Lung (tissue), 11 donors: ENCODE measurements at regions not wholly inside any gene's neighbourhood (a gene's known extent, or its start where the extent isn't known, plus 50 kb on each side); places are given as distances from the start of the nearest gene placed in this dataset.
A peak's percentile ranks its signal among the peaks of the same experiment; 100 is the strongest.

ENCODE experiments used
- ATAC-seq: fragments of 200-7000 bp; cut with Tn5 transposase; one replicate; pipeline ENCODE4 v1.9.1; 2020; ENCODE audit warnings: moderate number of reproducible peaks; ENCODE audit not compliant: insufficient read depth, low FRiP score
- DNase-seq, 3 donors: peaks; one replicate each; pipeline ENCODE4 v3.0.0-alpha.2; 2013 to 2017
- H3K27ac ChIP-seq, 2 donors: one replicate each; pipeline ENCODE4 v1.5.1; 2013; ENCODE audit warnings: mild to moderate bottlenecking in 2 of 2, moderate library complexity in 2 of 2, control low read depth in 1 of 2, inconsistent platforms in 1 of 2, low read depth in 1 of 2, low read length in 1 of 2
- H3K27me3 ChIP-seq, 3 donors: one replicate each; pipeline ENCODE4 v1.5.1; 2013; ENCODE audit warnings: low read length in 2 of 3; ENCODE audit not compliant: control insufficient read depth in 3 of 3, insufficient read depth in 3 of 3
- H3K36me3 ChIP-seq, 4 donors: one replicate each; pipeline ENCODE4 v1.5.1; 2013; ENCODE audit warnings: low read length in 4 of 4, mild to moderate bottlenecking in 1 of 4, moderate library complexity in 1 of 4; ENCODE audit not compliant: control insufficient read depth in 4 of 4, insufficient read depth in 4 of 4
- H3K4me1 ChIP-seq, 5 donors: one replicate each; pipeline ENCODE4 v1.5.1; 2013; ENCODE audit warnings: low read length in 5 of 5, mild to moderate bottlenecking in 2 of 5, moderate library complexity in 1 of 5; ENCODE audit not compliant: control insufficient read depth in 5 of 5, insufficient read depth in 5 of 5
- H3K4me3 ChIP-seq: one replicate; pipeline ENCODE4 v1.5.1; 2013; ENCODE audit warnings: mild to moderate bottlenecking, control low read depth, moderate library complexity
- H3K9ac ChIP-seq, 2 donors: one replicate each; pipeline ENCODE4 v1.5.1; 2013; ENCODE audit warnings: low read length in 2 of 2, control low read depth in 1 of 2; ENCODE audit not compliant: insufficient read depth in 1 of 2
- H3K9me3 ChIP-seq, 4 donors: one replicate each; pipeline ENCODE4 v1.5.1; 2013; ENCODE audit warnings: low read length in 3 of 4, mild to moderate bottlenecking in 1 of 4, moderate library complexity in 1 of 4; ENCODE audit not compliant: control insufficient read depth in 4 of 4, insufficient read depth in 3 of 4
- WGBS, 2 donors: extraction: QIAGEN DNeasy Blood & Tissue Kit; methylation state at CpG; one replicate each; pipeline ENCODE4 v1.1.7; 2013; 5-methylcytosine and 5-hydroxymethylcytosine counted together
- TF ChIP-seq, protein P1 (sequence below): IDR thresholded peaks from 2 replicates; pipeline ENCODE4 v1.5.1; 2012; ENCODE audit warnings: mild to moderate bottlenecking; ENCODE audit errors: control extremely low read depth, extremely low read depth
- donor health status: control.
- donor health status: control.
- donor health status: Bipolar disorder and iron deficiency.
- donor health status: healthy.
- donor health status: DM: yes; HTN: yes; CAD: no.

- TF ChIP-seq, protein P1, sequence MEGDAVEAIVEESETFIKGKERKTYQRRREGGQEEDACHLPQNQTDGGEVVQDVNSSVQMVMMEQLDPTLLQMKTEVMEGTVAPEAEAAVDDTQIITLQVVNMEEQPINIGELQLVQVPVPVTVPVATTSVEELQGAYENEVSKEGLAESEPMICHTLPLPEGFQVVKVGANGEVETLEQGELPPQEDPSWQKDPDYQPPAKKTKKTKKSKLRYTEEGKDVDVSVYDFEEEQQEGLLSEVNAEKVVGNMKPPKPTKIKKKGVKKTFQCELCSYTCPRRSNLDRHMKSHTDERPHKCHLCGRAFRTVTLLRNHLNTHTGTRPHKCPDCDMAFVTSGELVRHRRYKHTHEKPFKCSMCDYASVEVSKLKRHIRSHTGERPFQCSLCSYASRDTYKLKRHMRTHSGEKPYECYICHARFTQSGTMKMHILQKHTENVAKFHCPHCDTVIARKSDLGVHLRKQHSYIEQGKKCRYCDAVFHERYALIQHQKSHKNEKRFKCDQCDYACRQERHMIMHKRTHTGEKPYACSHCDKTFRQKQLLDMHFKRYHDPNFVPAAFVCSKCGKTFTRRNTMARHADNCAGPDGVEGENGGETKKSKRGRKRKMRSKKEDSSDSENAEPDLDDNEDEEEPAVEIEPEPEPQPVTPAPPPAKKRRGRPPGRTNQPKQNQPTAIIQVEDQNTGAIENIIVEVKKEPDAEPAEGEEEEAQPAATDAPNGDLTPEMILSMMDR: no peak
- Histone ChIP-seq H3K4me3 (no peak overlapping the region), H3K9ac (no peak overlapping the region), H3K36me3 (no peaks in the 10 kb centered on the region), H3K4me1 (peaks cover 0 to 5% (median 0%) of the 10 kb centered on the region in 5 donors), H3K9me3 (no peaks in the 10 kb centered on the region), H3K27ac (no peak overlapping the region), H3K27me3 (peaks cover 0 to 12% (median 0%) of the 10 kb centered on the region in 3 donors)
- DNase-seq (no peak), ATAC-seq (no peak)
- 61 to 77% methylated on average over 7 of the region's 7 CpGs for WGBS, 2 donors
Observed at GRCh38 chr2:60064687-60065389, 488.6 kb downstream of the BCL11A start.

- H3K9ac ChIP-seq: no peak overlapping the region
- 76 to 80% methylated on average over 6 of the region's 6 CpGs for WGBS, 2 donors
- no peak for ATAC-seq
Observed at GRCh38 chr2:60058781-60059180, 494.7 kb downstream of the BCL11A start.

GRCh38 chr2:60054571-60055340, 498.7 kb downstream of the BCL11A start:
- WGBS, 2 donors: 64 to 71% methylated on average over 6 of the region's 6 CpGs
- DNase-seq: no peak
- peak overlapping the region in 1 of 2 donors; percentile 84 for H3K27ac ChIP-seq
- H3K4me1 ChIP-seq: peaks cover 0 to 3% (median 0%) of the 10 kb centered on the region in 5 donors
- H3K9ac ChIP-seq: no peak overlapping the region
- no peaks in the 10 kb centered on the region for H3K36me3 ChIP-seq
- no peaks in the 10 kb centered on the region for H3K27me3 ChIP-seq
- TF ChIP-seq, protein P1: no peak
- peaks cover 0 to 1% (median 0%) of the 10 kb centered on the region in 4 donors for H3K9me3 ChIP-seq
- H3K4me3 ChIP-seq: no peak overlapping the region
- no peak for ATAC-seq

More at GRCh38 chr2:60058781-60059180, 494.7 kb downstream of the BCL11A start:
- Histone ChIP-seq H3K4me3 (no peak overlapping the region), H3K4me1 (peaks cover 0 to 3% (median 0%) of the 10 kb centered on the region in 5 donors), H3K27me3 (peaks cover 0 to under 1% (median 0%) of the 10 kb centered on the region in 3 donors), H3K36me3 (no peaks in the 10 kb centered on the region), H3K9me3 (peaks cover 0 to 1% (median 0%) of the 10 kb centered on the region in 4 donors), H3K27ac (no peak overlapping the region)
- DNase-seq: no peak
- TF ChIP-seq, protein P1: no peak
